ENCODE measurements at regions not wholly inside any gene's neighbourhood (a gene's known extent, or its start where the extent isn't known, plus 50 kb on each side); places are given as distances from the start of the nearest gene placed in this dataset.

GRCh38 chr6:21855811-21856455 lies 262.4 kb downstream of the SOX4 start:
- no peak for TF ChIP-seq CTCF (conservative IDR thresholded peaks at IDR 0.05; ENCODE audit: low read length)
- no peak for TF ChIP-seq EZH2phosphoT487 (IDR thresholded peaks at IDR 0.05; ENCODE audit: borderline replicate concordance, low read depth, low read length)
